H1 (cell line): ENCODE measurements at regions not wholly inside any gene's neighbourhood (a gene's known extent, or its start where the extent isn't known, plus 50 kb on each side); places are given as distances from the start of the nearest gene placed in this dataset.

Experiments used
- CTCF ChIA-PET: fragments of 300-600 bp; sonication (Branson Sonifier 250); formaldehyde crosslinking; loops from one replicate; lab custom pipeline; 2021; ENCODE audit not compliant: partially characterized antibody; lab: Charles Lee
- POLR2A ChIA-PET: fragments of 300-600 bp; sonication (Branson Sonifier 250); formaldehyde crosslinking; loops from one replicate; lab custom pipeline; 2021; ENCODE audit warnings: inconsistent platforms; ENCODE audit not compliant: partially characterized antibody; lab: Charles Lee
- DNase-seq, 2 experiments: peaks; one replicate each; pipeline versions ENCODE4 v3.0.0 to v3.0.0-alpha.2; 2010 to 2022; ENCODE audit warnings: low spot score in 2 of 2, low read depth in 1 of 2, mixed read lengths in 1 of 2
- FAIRE-seq: peaks from 2 replicates; lab custom pipeline; 2011; peaks lifted over from hg19 to GRCh38; lab: Jason Lieb, UNC
- H2AFZ ChIP-seq: 2 replicates; pipeline ENCODE4 v1.8.1; 2012; ENCODE audit warnings: low read length, inconsistent platforms
- H2AK5ac ChIP-seq: 2 replicates; pipeline ENCODE4 v1.6.1; 2013; ENCODE audit warnings: low read depth, low read length
- H2BK120ac ChIP-seq: replicated peaks from 2 replicates; pipeline ENCODE3; 2013; ENCODE audit warnings: low read depth, low read length, inconsistent platforms
- H2BK12ac ChIP-seq: 2 replicates; pipeline ENCODE4 v1.6.1; 2013; ENCODE audit warnings: low read depth, low read length
- H2BK15ac ChIP-seq: 2 replicates; pipeline ENCODE4 v1.6.1; 2013; ENCODE audit warnings: low read length
- H2BK20ac ChIP-seq: 2 replicates; pipeline ENCODE4 v1.6.1; 2013; ENCODE audit warnings: low read length
- H2BK5ac ChIP-seq: 2 replicates; pipeline ENCODE4 v1.6.1; 2013; ENCODE audit warnings: low read depth, low read length
- H3K14ac ChIP-seq: 2 replicates; pipeline ENCODE4 v1.6.1; 2013; ENCODE audit warnings: inconsistent platforms; ENCODE audit not compliant: insufficient read length
- H3K18ac ChIP-seq: 2 replicates; pipeline ENCODE4 v1.6.1; 2013; ENCODE audit warnings: low read length; ENCODE audit errors: extremely low read depth
- H3K23ac ChIP-seq: 2 replicates; pipeline ENCODE4 v1.6.1; 2013; ENCODE audit warnings: inconsistent platforms; ENCODE audit not compliant: insufficient read length
- H3K23me2 ChIP-seq: 2 replicates; pipeline ENCODE4 v1.6.1; 2013; ENCODE audit warnings: low read depth, low read length
- H3K27ac ChIP-seq: 2 replicates; pipeline ENCODE4 v1.6.1; 2011; ENCODE audit warnings: low read depth, low read length, inconsistent platforms
- H3K27me3 ChIP-seq, 4 experiments: replicated peaks in 1 of 4; 1 replicate in 1 of 4; 2 replicates in 3 of 4; pipeline versions ENCODE4 v1.6.1 to v1.8.1; 2011 to 2013; ENCODE audit warnings: low read length in 3 of 4, mild to moderate bottlenecking in 3 of 4, inconsistent platforms in 2 of 4, mixed read lengths in 2 of 4, moderate library complexity in 1 of 4; ENCODE audit not compliant: control insufficient read depth in 3 of 4, insufficient read depth in 3 of 4; ENCODE audit errors: extremely low read depth in 1 of 4
- H3K36me3 ChIP-seq, 4 experiments: 2 replicates each; pipeline versions ENCODE4 v1.6.1 to v1.8.1; 2011 to 2013; ENCODE audit warnings: mild to moderate bottlenecking in 4 of 4, low read length in 3 of 4, moderate library complexity in 2 of 4, control low read depth in 1 of 4, inconsistent platforms in 1 of 4; ENCODE audit not compliant: insufficient read depth in 4 of 4, control insufficient read depth in 2 of 4
- H3K4ac ChIP-seq: replicated peaks from 2 replicates; pipeline ENCODE3; 2013; ENCODE audit warnings: low read length, low read depth, mixed read lengths, inconsistent platforms; ENCODE audit not compliant: insufficient read length
- H3K4me1 ChIP-seq, 4 experiments: replicated peaks in 1 of 4; 1 replicate in 1 of 4; 2 replicates in 3 of 4; pipeline versions ENCODE4 v1.6.1 to v1.8.1; 2011 to 2013; ENCODE audit warnings: low read length in 3 of 4, inconsistent platforms in 2 of 4, mixed read lengths in 1 of 4; ENCODE audit not compliant: insufficient read depth in 4 of 4, control insufficient read depth in 3 of 4
- H3K4me2 ChIP-seq, 2 experiments: 2 replicates each; pipeline versions ENCODE4 v1.6.1 to v1.8.1; 2011 to 2013; ENCODE audit warnings: low read depth in 2 of 2, low read length in 2 of 2, control low read depth in 1 of 2, inconsistent platforms in 1 of 2, mild to moderate bottlenecking in 1 of 2; ENCODE audit not compliant: insufficient read depth in 1 of 2
- H3K4me3 ChIP-seq, 4 experiments: fragments of 200-600, 300-600 bp in 1 of 4; sonication (generic), shearing (Covaris generic), sonication (Bioruptor Twin) in 1 of 4; 2 replicates each; pipeline versions ENCODE4 v1.5.1 to v1.8.1; 2011 to 2016; ENCODE audit warnings: low read length in 4 of 4, low read depth in 3 of 4, control low read depth in 2 of 4, inconsistent platforms in 2 of 4, mild to moderate bottlenecking in 2 of 4, mixed read lengths in 1 of 4, moderate library complexity in 1 of 4; ENCODE audit not compliant: insufficient read depth in 2 of 4; ENCODE audit errors: extremely low read depth in 1 of 4
- H3K56ac ChIP-seq: replicated peaks from 2 replicates; pipeline ENCODE3; 2013; ENCODE audit warnings: low read depth, mild to moderate bottlenecking, mixed read lengths, low read length, inconsistent platforms; ENCODE audit not compliant: insufficient read length
- H3K79me1 ChIP-seq: 2 replicates; pipeline ENCODE4 v1.6.1; 2013; ENCODE audit warnings: low read depth, low read length, control low read depth
- H3K79me2 ChIP-seq, 2 experiments: 2 replicates each; pipeline versions ENCODE4 v1.6.1 to v1.8.1; 2012 to 2013; ENCODE audit warnings: low read length in 2 of 2, mild to moderate bottlenecking in 2 of 2, inconsistent platforms in 1 of 2; ENCODE audit not compliant: insufficient read depth in 2 of 2, control insufficient read depth in 1 of 2
- H3K9ac ChIP-seq, 4 experiments: replicated peaks in 1 of 4; 1 replicate in 1 of 4; 2 replicates in 3 of 4; pipeline versions ENCODE4 v1.6.1 to v1.8.1; 2011 to 2013; ENCODE audit warnings: low read depth in 3 of 4, low read length in 3 of 4, control low read depth in 2 of 4, mild to moderate bottlenecking in 2 of 4, moderate library complexity in 2 of 4, inconsistent platforms in 1 of 4; ENCODE audit errors: extremely low read depth in 1 of 4
- H3K9me3 ChIP-seq, 2 experiments: 2 replicates each; pipeline versions ENCODE4 v1.6.1 to v1.8.1; 2012 to 2013; ENCODE audit warnings: mild to moderate bottlenecking in 2 of 2, moderate library complexity in 2 of 2, control low read depth in 1 of 2, inconsistent platforms in 1 of 2, low read depth in 1 of 2, low read length in 1 of 2, mixed read lengths in 1 of 2; ENCODE audit not compliant: insufficient read depth in 2 of 2
- H4K20me1 ChIP-seq, 2 experiments: replicated peaks in 1 of 2; 2 replicates each; pipeline versions ENCODE3 to v1.8.1; 2011 to 2013; ENCODE audit warnings: inconsistent platforms in 2 of 2, low read length in 2 of 2, mild to moderate bottlenecking in 1 of 2; ENCODE audit not compliant: insufficient read depth in 2 of 2, control insufficient read depth in 1 of 2
- H4K5ac ChIP-seq: 2 replicates; pipeline ENCODE4 v1.6.1; 2013; ENCODE audit warnings: low read length, low read depth, mixed read lengths, inconsistent platforms; ENCODE audit not compliant: insufficient read length
- H4K8ac ChIP-seq: 2 replicates; pipeline ENCODE4 v1.8.0; 2013; ENCODE audit warnings: mild to moderate bottlenecking, moderate library complexity, low read length, inconsistent platforms; ENCODE audit not compliant: insufficient read depth; ENCODE audit errors: extremely low read depth
- H4K91ac ChIP-seq: replicated peaks from 2 replicates; pipeline ENCODE3; 2013; ENCODE audit warnings: low read length, mixed read lengths, inconsistent platforms; ENCODE audit not compliant: insufficient read length
- BRCA1 ChIP-seq: IDR thresholded peaks from 2 replicates; pipeline ENCODE4 v1.6.1; 2012; ENCODE audit warnings: low read depth, low read length, improper control_type of control experiment
- CBX8 ChIP-seq: fragments of 300-800, 300-1000 bp; sonication (generic); IDR thresholded peaks from 2 replicates; pipeline ENCODE4 v1.7.1; 2016; ENCODE audit warnings: low read depth, low read length, borderline replicate concordance
- GTF2F1 ChIP-seq: IDR thresholded peaks from 2 replicates; pipeline ENCODE4 v1.6.1; 2012; ENCODE audit warnings: low read depth, low read length, improper control_type of control experiment, borderline replicate concordance
- PHF8 ChIP-seq: fragments of 200-600 bp; sonication (generic); conservative IDR thresholded peaks from 2 replicates; pipeline ENCODE4 v1.7.1; 2012; ENCODE audit warnings: low read depth, mild to moderate bottlenecking, inconsistent platforms, low read length, moderate library complexity
- POLR2AphosphoS5 ChIP-seq: IDR thresholded peaks from 2 replicates; pipeline ENCODE4 v1.6.1; 2011; ENCODE audit warnings: low read depth, low read length
- RXRA ChIP-seq: IDR thresholded peaks from 2 replicates; pipeline ENCODE4 v1.6.1; 2011; ENCODE audit warnings: low read depth, mild to moderate bottlenecking, low read length, moderate library complexity; ENCODE audit not compliant: insufficient read depth
- SIRT6 ChIP-seq: IDR thresholded peaks from one replicate; pipeline ENCODE4 v1.7.1; 2012; ENCODE audit warnings: low read length, inconsistent platforms
- SP1 ChIP-seq: IDR thresholded peaks from 2 replicates; pipeline ENCODE4 v1.6.1; 2011; ENCODE audit warnings: low read depth, low read length
- SP4 ChIP-seq: IDR thresholded peaks from 2 replicates; pipeline ENCODE4 v1.6.1; 2012; ENCODE audit warnings: low read length, inconsistent platforms
- TAF1 ChIP-seq: IDR thresholded peaks from 2 replicates; pipeline ENCODE4 v1.6.1; 2011; ENCODE audit warnings: mild to moderate bottlenecking, low read depth, low read length
- TEAD4 ChIP-seq: IDR thresholded peaks from 2 replicates; pipeline ENCODE4 v1.6.1; 2012; ENCODE audit warnings: low read depth, low read length, inconsistent platforms, mixed read lengths
- YY1 ChIP-seq: IDR thresholded peaks from 2 replicates; pipeline ENCODE4 v1.6.1; 2011; ENCODE audit warnings: low read depth, mild to moderate bottlenecking, low read length
- WGBS, 2 experiments: shearing (Covaris generic) in 1 of 2; methylation state at CpG; one replicate each; pipeline versions ENCODE4 v1.1.6 to v1.1.7; 2013 to 2015; ENCODE audit warnings: low lambda C conversion rate in 2 of 2, mixed read lengths in 2 of 2, inconsistent platforms in 1 of 2, low coverage in 1 of 2, missing lambda C conversion rate in 1 of 2; ENCODE audit not compliant: insufficient replicate concordance in 2 of 2, insufficient coverage in 1 of 2, insufficient read length in 1 of 2; ENCODE audit errors: extremely low coverage in 1 of 2, missing lambda C conversion rate in 1 of 2; 5-methylcytosine and 5-hydroxymethylcytosine counted together

DNA sequence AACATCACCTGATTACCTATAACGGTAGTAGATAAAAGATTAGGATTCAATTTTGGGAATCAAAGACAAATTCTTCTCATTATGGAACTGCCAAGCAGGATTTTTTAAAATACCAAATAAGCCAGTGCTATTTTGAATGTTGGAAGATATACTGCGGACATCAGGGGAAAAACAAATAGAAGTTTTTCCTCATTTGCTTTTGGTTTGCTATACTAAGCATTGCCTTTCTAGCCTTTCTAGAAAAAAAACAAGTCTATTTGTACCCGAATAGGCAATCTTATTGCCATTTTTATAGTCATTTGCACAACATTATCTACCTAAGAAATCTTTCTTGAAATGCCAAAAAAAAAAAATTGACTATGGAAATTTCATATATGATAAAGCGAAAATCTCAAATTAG, 379.5 kb downstream of the CDH10 start:
- H2BK20ac ChIP-seq = no peak overlapping the region
- H4K8ac ChIP-seq = no peak overlapping the region
- H3K4me1 ChIP-seq = no peaks in the 10 kb centered on the region
- no peaks in the 10 kb centered on the region for H3K36me3 ChIP-seq
- H3K4ac ChIP-seq = no peak overlapping the region
- H3K23me2 ChIP-seq = no peaks in the 10 kb centered on the region
- H3K14ac ChIP-seq = no peak overlapping the region
- H2BK120ac ChIP-seq = no peak overlapping the region
- H3K18ac ChIP-seq = no peak overlapping the region
- H2BK12ac ChIP-seq = no peak overlapping the region
- no peak overlapping the region for H2BK5ac ChIP-seq
- no peaks in the 10 kb centered on the region for H3K79me2 ChIP-seq
- DNase-seq (no peak), FAIRE-seq (no peak)
- ChIA-PET POLR2A (no interaction called here), CTCF (interaction anchor here (0.7 kb wide), 2 partner anchors 167 to 238 kb away, joined by 3 read pairs; no protein-coding TSS in a partner anchor)
- no peaks in the 10 kb centered on the region for H3K79me1 ChIP-seq
- no peaks in the 10 kb centered on the region for H3K27me3 ChIP-seq
- H3K27ac ChIP-seq = no peak overlapping the region
- H3K4me2 ChIP-seq = no peak overlapping the region
- no peak overlapping the region for H3K56ac ChIP-seq
- no peak overlapping the region for H2AFZ ChIP-seq
- H3K9ac ChIP-seq = no peak overlapping the region
- WGBS, 2 experiments = 67% methylated on average over 4 of the region's 4 CpGs; no CpG with 5 or more reads in 1 of the 2 experiments
- no peak overlapping the region for H4K5ac ChIP-seq
- H2BK15ac ChIP-seq = no peak overlapping the region
- no peaks in the 10 kb centered on the region for H4K20me1 ChIP-seq
- TF ChIP-seq PHF8 (no peak), CBX8 (no peak), BRCA1 (no peak), TEAD4 (no peak), GTF2F1 (no peak), SP1 (no peak), SIRT6 (no peak), YY1 (no peak), POLR2AphosphoS5 (no peak), RXRA (no peak), SP4 (no peak), TAF1 (no peak)
- H3K4me3 ChIP-seq = no peak overlapping the region
- no peak overlapping the region for H2AK5ac ChIP-seq
- H3K23ac ChIP-seq = no peak overlapping the region
- no peak overlapping the region for H4K91ac ChIP-seq
- H3K9me3 ChIP-seq = no peaks in the 10 kb centered on the region
